Gastrocnemius medialis (tissue), 4 donors: ENCODE measurements at regions not wholly inside any gene's neighbourhood (a gene's known extent, or its start where the extent isn't known, plus 50 kb on each side); places are given as distances from the start of the nearest gene placed in this dataset.

Source experiments
- ATAC-seq, 2 donors: fragments of 150-250 bp; one replicate each; pipeline ENCODE4 v1.9.1; 2016
- DNase-seq, 2 donors: peaks; one replicate each; pipeline ENCODE4 v3.0.0-alpha.2; 2019
- H3K27ac ChIP-seq, 4 donors: fragments of 200-600 bp; sonication (generic); 1 replicate in 1 of 4; 2 replicates in 3 of 4; pipeline ENCODE4 v1.5.1; 2016 to 2018; ENCODE audit warnings: mild to moderate bottlenecking in 2 of 4, moderate library complexity in 1 of 4
- H3K27me3 ChIP-seq, 3 donors: fragments of 200-600 bp; sonication (generic) in 2 of 3; 1 replicate in 1 of 3; 2 replicates in 2 of 3; pipeline versions ENCODE4 v1.5.1 to v1.6.0; 2016 to 2019; ENCODE audit warnings: mild to moderate bottlenecking in 1 of 3, moderate library complexity in 1 of 3
- H3K36me3 ChIP-seq, 2 donors: fragments of 200-600 bp; sonication (generic) in 1 of 2; one replicate each; pipeline ENCODE4 v1.5.1; 2017 to 2018
- H3K4me1 ChIP-seq, 2 donors: fragments of 200-600 bp; sonication (generic) in 1 of 2; one replicate each; pipeline ENCODE4 v1.5.1; 2016 to 2017; ENCODE audit warnings: mild to moderate bottlenecking in 2 of 2
- H3K4me3 ChIP-seq, 4 donors: fragments of 200-600 bp; sonication (generic) in 3 of 4; 1 replicate in 1 of 4; 2 replicates in 3 of 4; pipeline ENCODE4 v1.5.1; 2016 to 2019; ENCODE audit warnings: mild to moderate bottlenecking in 2 of 4
- H3K9me3 ChIP-seq, 3 donors: fragments of 200-600 bp; sonication (generic) in 2 of 3; 1 replicate in 1 of 3; 2 replicates in 2 of 3; pipeline ENCODE4 v1.5.1; 2016 to 2019
- POLR2A ChIP-seq, 2 donors: fragments of 450-650 bp; IDR thresholded peaks; one replicate each; pipeline ENCODE4 v1.6.1; 2017; ENCODE audit warnings: antibody characterized with exemption in 2 of 2, mild to moderate bottlenecking in 2 of 2, moderate library complexity in 2 of 2
- in situ Hi-C, 4 donors: fragments of 200-750 bp; cut with MboI; loops; one replicate each; pipeline versions ENCODE4 v1.15.0 to v1.8.0; 2017; ENCODE audit warnings: low sequenced_read_pairs in 4 of 4
- intact Hi-C: fragments of 100-400 bp; cut with DNase I; formaldehyde crosslinking; loops from one replicate; pipeline ENCODE4 v1.15.1; 2023; ENCODE audit warnings: low total_unique reads
- TF ChIP-seq, protein P1 (sequence below), 5 experiments: fragments of 450-650 bp in 3 of 5; fragments of 200-600 bp in 2 of 5; sonication (generic) in 2 of 5; IDR thresholded peaks in 4 of 5; conservative IDR thresholded peaks in 1 of 5; 1 replicate in 4 of 5; 2 replicates in 1 of 5; pipeline ENCODE4 v1.5.1; 2016 to 2019; ENCODE audit warnings: antibody characterized with exemption in 5 of 5, mild to moderate bottlenecking in 3 of 5, moderate library complexity in 3 of 5

DNA sequence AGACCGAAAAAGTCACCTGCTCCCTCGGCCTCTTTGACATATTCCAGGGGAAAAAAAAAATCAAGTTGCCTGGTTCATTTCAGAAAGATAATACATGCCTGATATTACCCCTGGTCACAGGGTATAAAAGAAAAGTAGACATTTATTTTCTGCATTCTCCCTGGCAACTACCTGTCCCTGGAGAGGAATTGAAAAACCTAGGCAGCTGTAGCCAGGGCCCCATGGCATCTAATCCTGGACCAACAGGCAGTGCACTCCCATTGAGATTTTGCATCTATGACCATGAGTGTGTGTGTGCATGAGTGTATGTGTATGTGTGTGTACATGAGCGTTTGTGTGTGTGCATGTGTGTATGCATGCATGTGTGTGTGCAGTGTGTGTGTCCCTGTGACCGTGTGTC, 338.2 kb upstream of the PFKP start:
- Histone ChIP-seq H3K36me3 (no peaks in the 10 kb centered on the region), H3K4me1 (no peaks in the 10 kb centered on the region), H3K27me3 (no peaks in the 10 kb centered on the region), H3K4me3 (no peak overlapping the region), H3K27ac (no peak overlapping the region), H3K9me3 (no peaks in the 10 kb centered on the region)
- DNase-seq (no peak), ATAC-seq (no peak)
- intact Hi-C loops, result no loop called here
- in situ Hi-C loops, result no loop called here
- TF ChIP-seq, protein P1, sequence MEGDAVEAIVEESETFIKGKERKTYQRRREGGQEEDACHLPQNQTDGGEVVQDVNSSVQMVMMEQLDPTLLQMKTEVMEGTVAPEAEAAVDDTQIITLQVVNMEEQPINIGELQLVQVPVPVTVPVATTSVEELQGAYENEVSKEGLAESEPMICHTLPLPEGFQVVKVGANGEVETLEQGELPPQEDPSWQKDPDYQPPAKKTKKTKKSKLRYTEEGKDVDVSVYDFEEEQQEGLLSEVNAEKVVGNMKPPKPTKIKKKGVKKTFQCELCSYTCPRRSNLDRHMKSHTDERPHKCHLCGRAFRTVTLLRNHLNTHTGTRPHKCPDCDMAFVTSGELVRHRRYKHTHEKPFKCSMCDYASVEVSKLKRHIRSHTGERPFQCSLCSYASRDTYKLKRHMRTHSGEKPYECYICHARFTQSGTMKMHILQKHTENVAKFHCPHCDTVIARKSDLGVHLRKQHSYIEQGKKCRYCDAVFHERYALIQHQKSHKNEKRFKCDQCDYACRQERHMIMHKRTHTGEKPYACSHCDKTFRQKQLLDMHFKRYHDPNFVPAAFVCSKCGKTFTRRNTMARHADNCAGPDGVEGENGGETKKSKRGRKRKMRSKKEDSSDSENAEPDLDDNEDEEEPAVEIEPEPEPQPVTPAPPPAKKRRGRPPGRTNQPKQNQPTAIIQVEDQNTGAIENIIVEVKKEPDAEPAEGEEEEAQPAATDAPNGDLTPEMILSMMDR (IDR thresholded peaks at IDR 0.05 in 4 of 5, conservative IDR thresholded peaks at IDR 0.05 in 1 of 5), result no peak
- no peak for TF ChIP-seq POLR2A (IDR thresholded peaks at IDR 0.05)

DNA sequence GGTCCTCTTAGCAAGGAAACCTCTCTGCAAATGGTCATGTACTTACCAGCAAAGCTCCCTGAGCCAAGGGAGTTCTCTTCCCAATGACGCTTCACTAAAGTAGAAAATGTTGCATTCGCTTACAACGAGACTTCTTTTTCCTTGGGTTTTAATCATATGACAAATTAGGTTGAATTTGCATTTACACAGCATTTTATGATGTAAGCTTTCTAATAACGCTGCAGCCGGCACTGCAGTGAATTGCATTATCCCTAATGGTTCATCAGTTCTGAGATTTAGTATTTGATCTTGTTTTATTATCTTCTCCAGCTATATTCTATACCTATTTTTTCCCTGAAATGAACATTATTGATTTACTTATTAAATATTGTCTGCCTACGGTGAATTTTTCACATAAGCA, 339.3 kb upstream of the PFKP start:
- no peak overlapping the region for H3K27ac ChIP-seq
- no peaks in the 10 kb centered on the region for H3K27me3 ChIP-seq
- DNase-seq (no peak), ATAC-seq (no peak)
- in situ Hi-C loops, result no loop called here
- H3K4me3 ChIP-seq, result no peak overlapping the region
- no peak for TF ChIP-seq POLR2A (IDR thresholded peaks at IDR 0.05)
- TF ChIP-seq, protein P1 (IDR thresholded peaks at IDR 0.05 in 4 of 5, conservative IDR thresholded peaks at IDR 0.05 in 1 of 5), result no peak
- intact Hi-C loops, result no loop called here
- H3K9me3 ChIP-seq, result no peaks in the 10 kb centered on the region
- H3K4me1 ChIP-seq, result no peaks in the 10 kb centered on the region
- H3K36me3 ChIP-seq, result no peaks in the 10 kb centered on the region

DNA sequence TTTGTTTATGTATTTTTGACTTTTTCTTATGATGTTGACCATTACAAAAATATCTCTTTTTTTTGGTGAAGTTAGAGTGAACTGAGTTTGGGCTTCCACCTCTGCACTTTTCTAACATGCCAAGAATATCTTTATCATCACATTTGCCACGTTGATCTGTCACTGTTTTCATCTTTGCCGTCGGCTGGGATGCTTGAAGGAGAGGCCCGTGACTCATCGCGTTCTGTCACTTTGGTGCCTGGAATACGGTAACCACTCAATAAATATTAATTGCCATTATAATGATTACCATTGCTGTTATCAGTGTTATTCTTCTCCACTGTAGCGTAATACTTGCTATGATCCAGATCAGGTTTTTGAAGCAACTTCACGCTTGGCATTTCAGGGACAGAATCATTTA, 350.8 kb upstream of the PFKP start:
- intact Hi-C loops (no loop called here), in situ Hi-C loops (no loop called here)
- ATAC-seq (no peak), DNase-seq (no peak)
- H3K27me3 ChIP-seq, result no peaks in the 10 kb centered on the region
- H3K36me3 ChIP-seq, result no peaks in the 10 kb centered on the region
- no peak overlapping the region for H3K4me3 ChIP-seq
- H3K4me1 ChIP-seq, result no peaks in the 10 kb centered on the region
- TF ChIP-seq, protein P1 (IDR thresholded peaks at IDR 0.05 in 4 of 5, conservative IDR thresholded peaks at IDR 0.05 in 1 of 5), result no peak
- no peak for TF ChIP-seq POLR2A (IDR thresholded peaks at IDR 0.05)
- no peak overlapping the region for H3K27ac ChIP-seq
- H3K9me3 ChIP-seq, result no peaks in the 10 kb centered on the region

DNA sequence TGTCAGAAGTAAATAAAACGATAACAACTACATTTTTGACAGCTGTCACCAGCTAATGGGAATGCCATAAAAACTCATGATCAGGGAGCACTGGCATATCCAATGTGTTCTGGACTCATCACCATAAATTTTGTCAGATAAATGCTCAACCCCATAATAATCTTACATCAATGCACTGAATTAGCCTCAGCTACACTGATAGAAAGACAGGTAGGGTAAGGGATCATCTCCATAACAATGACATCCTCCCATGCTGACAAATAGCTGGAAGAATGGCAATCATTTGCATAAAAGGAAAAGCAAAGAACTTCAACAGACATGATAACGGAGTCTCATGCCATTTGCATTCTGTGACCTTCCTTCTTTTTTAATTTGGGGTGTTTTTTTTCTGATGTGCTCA, 352.8 kb upstream of the PFKP start:
- TF ChIP-seq, protein P1 (IDR thresholded peaks at IDR 0.05 in 4 of 5, conservative IDR thresholded peaks at IDR 0.05 in 1 of 5), result no peak
- TF ChIP-seq POLR2A (IDR thresholded peaks at IDR 0.05), result no peak
- ATAC-seq, result no peak
- intact Hi-C loops, result no loop called here

DNA sequence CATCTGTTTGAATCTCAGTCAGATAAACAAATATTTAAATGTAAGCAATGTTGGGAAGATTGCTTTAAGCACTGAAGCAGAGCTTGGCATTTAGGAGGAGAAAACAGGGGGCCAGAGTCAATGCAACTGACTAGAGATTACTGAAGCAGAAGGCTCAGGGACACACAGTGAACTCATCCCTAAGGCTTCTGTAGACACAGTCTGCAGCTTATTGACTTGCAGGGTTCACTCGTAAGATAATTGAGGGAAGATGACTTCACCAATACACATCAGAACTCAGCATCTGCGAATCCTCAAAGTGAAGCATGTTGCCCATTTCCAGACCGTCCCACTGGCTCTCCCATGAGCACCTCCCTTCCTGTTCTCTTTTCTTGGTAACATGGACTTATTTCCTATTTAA, 363.4 kb upstream of the PFKP start:
- TF ChIP-seq POLR2A (IDR thresholded peaks at IDR 0.05), result no peak
- TF ChIP-seq, protein P1 (IDR thresholded peaks at IDR 0.05 in 4 of 5, conservative IDR thresholded peaks at IDR 0.05 in 1 of 5), result no peak

More for the DNA sequence above, 352.8 kb upstream of the PFKP start:
- DNase-seq, result no peak
- in situ Hi-C loops, result no loop called here
- Histone ChIP-seq H3K36me3 (no peaks in the 10 kb centered on the region), H3K9me3 (no peaks in the 10 kb centered on the region), H3K4me3 (no peak overlapping the region), H3K27ac (no peak overlapping the region), H3K27me3 (no peaks in the 10 kb centered on the region), H3K4me1 (no peaks in the 10 kb centered on the region)

More for the DNA sequence above, 363.4 kb upstream of the PFKP start:
- Histone ChIP-seq H3K27me3 (no peaks in the 10 kb centered on the region), H3K9me3 (no peaks in the 10 kb centered on the region), H3K4me1 (no peaks in the 10 kb centered on the region), H3K36me3 (no peaks in the 10 kb centered on the region), H3K4me3 (no peak overlapping the region), H3K27ac (no peak overlapping the region)
- in situ Hi-C loops, result no loop called here
- DNase-seq (no peak), ATAC-seq (no peak)
- intact Hi-C loops, result no loop called here
